ENCODE measurements at regions not wholly inside any gene's neighbourhood (a gene's known extent, or its start where the extent isn't known, plus 50 kb on each side); places are given as distances from the start of the nearest gene placed in this dataset.

DNA sequence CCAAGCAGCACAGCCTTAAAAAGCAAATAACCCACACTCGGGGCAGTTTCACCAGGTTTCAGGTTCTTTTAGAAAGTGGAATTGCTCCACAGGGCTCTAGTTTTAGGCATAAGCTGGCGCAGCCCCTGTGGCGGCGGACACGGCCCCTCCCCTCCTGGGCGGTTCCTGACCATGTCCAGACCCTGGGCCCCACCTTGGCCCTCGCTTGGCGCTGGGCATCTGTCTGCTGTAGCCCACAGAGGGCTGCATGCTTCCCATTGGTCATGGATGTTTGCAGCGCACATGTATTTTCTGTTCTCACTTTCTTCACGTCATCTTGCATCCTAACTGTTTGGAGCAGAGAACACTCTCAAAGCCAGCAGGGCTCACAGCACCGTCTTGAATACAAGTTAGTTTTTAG is 244.3 kb downstream of the BRD1 start:
- Histone ChIP-seq H3K4me3 (ENCODE audit: control extremely low read depth in 1 of 5, extremely low read depth in 1 of 5, insufficient read depth in 1 of 5, low read depth in 2 of 5, low read length in 4 of 5) (no peak overlapping the region), H3K79me2 (ENCODE audit: control insufficient read depth, insufficient read depth, low read length) (peaks cover 50% of the 10 kb centered on the region), H3K4me2 (replicated peaks; ENCODE audit: low read depth, low read length, poor library complexity, severe bottlenecking) (no peak overlapping the region), H3K27me3 (replicated peaks in 1 of 4; ENCODE audit: control extremely low read depth in 1 of 4, control insufficient read depth in 3 of 4, insufficient read depth in 4 of 4, low read length in 3 of 4) (no peaks in the 10 kb centered on the region), H3K9me3 (ENCODE audit: control extremely low read depth in 1 of 3, control insufficient read depth in 2 of 3, insufficient read depth in 1 of 3, low read length in 2 of 3) (peaks cover 0 to 20% (median 10%) of the 10 kb centered on the region in 3 donors), H3K36me3 (replicated peaks in 1 of 2; ENCODE audit: control extremely low read depth in 1 of 2, control insufficient read depth in 1 of 2, extremely low read depth in 1 of 2, insufficient read depth in 2 of 2, low read length in 1 of 2) (peaks cover 0 to 9% of the 10 kb centered on the region in 2 experiments), H3K27ac (ENCODE audit: low read length in 2 of 2) (no peak overlapping the region), H3K4me1 (ENCODE audit: control insufficient read depth in 2 of 2, insufficient read depth in 2 of 2, low read length in 2 of 2) (no peaks in the 10 kb centered on the region), H2AFZ (ENCODE audit: insufficient read depth, low read depth, low read length, poor library complexity, severe bottlenecking) (no peak overlapping the region), H3K9ac (ENCODE audit: low read length) (no peak overlapping the region), H4K20me1 (ENCODE audit: control insufficient read depth, insufficient read depth, low read length, poor library complexity, severe bottlenecking) (peaks cover 45% of the 10 kb centered on the region)
- WGBS (ENCODE audit: insufficient coverage), result 87% methylated on average over 11 of the region's 11 CpGs
- TF ChIP-seq EZH2 (IDR thresholded peaks at IDR 0.05; ENCODE audit: borderline replicate concordance, insufficient read depth, low read depth, low read length, poor library complexity, severe bottlenecking), result no peak
- TF ChIP-seq, protein P1, sequence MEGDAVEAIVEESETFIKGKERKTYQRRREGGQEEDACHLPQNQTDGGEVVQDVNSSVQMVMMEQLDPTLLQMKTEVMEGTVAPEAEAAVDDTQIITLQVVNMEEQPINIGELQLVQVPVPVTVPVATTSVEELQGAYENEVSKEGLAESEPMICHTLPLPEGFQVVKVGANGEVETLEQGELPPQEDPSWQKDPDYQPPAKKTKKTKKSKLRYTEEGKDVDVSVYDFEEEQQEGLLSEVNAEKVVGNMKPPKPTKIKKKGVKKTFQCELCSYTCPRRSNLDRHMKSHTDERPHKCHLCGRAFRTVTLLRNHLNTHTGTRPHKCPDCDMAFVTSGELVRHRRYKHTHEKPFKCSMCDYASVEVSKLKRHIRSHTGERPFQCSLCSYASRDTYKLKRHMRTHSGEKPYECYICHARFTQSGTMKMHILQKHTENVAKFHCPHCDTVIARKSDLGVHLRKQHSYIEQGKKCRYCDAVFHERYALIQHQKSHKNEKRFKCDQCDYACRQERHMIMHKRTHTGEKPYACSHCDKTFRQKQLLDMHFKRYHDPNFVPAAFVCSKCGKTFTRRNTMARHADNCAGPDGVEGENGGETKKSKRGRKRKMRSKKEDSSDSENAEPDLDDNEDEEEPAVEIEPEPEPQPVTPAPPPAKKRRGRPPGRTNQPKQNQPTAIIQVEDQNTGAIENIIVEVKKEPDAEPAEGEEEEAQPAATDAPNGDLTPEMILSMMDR (IDR thresholded peaks at IDR 0.05), result no peak
- CTCF ChIA-PET, result no interaction called here
- intact Hi-C loops (cut with micrococcal nuclease), result no loop called here
- Mint-ChIP-seq H3K4me3 (no peak overlapping the region), H3K27ac (no peak overlapping the region), H3K27me3 (no peaks in the 10 kb centered on the region), H3K9me3 (ENCODE audit: insufficient read depth) (no peaks in the 10 kb centered on the region), H3K4me1 (peaks cover 5% of the 10 kb centered on the region)
- ATAC-seq (ENCODE audit: low read depth) (no peak), DNase-seq (no peak)
- POLR2A ChIA-PET, result no interaction called here

DNA sequence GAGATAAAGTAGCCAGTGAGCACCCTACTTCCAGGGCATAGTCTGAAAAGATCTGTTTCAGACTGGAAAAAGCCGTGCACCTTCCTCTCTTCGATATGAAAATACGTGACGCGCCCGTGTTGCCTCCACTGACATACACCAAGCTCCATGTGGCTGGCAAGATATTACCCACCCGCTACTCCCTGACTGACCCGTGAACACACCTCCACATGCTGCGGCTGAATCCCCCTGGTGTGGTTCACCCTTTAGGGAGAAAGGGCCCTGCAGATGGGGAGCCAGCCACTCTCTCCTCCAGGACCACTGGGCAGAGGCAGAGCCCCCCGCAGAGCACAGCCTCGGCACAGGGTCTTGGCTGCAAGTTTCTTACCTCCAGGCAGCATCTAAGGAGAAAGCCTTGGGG is 245.0 kb downstream of the BRD1 start:
- ChIA-PET CTCF (no interaction called here), POLR2A (no interaction called here)
- peaks cover 0 to 20% (median 10%) of the 10 kb centered on the region in 3 donors for H3K9me3 ChIP-seq (ENCODE audit: control extremely low read depth in 1 of 3, control insufficient read depth in 2 of 3, insufficient read depth in 1 of 3, low read length in 2 of 3)
- peaks cover 50% of the 10 kb centered on the region for H3K79me2 ChIP-seq (ENCODE audit: control insufficient read depth, insufficient read depth, low read length)
- DNase-seq, result no peak
- Mint-ChIP-seq H3K4me1 (peaks cover 5% of the 10 kb centered on the region), H3K27me3 (no peaks in the 10 kb centered on the region), H3K4me3 (no peak overlapping the region), H3K9me3 (ENCODE audit: insufficient read depth) (no peaks in the 10 kb centered on the region), H3K27ac (no peak overlapping the region)
- H3K36me3 ChIP-seq (replicated peaks in 1 of 2; ENCODE audit: control extremely low read depth in 1 of 2, control insufficient read depth in 1 of 2, extremely low read depth in 1 of 2, insufficient read depth in 2 of 2, low read length in 1 of 2), result peaks cover 0 to 9% of the 10 kb centered on the region in 2 experiments
- no peak overlapping the region for H3K9ac ChIP-seq (ENCODE audit: low read length)
- no peak overlapping the region for H3K27ac ChIP-seq (ENCODE audit: low read length in 2 of 2)
- peaks cover 50% of the 10 kb centered on the region for H4K20me1 ChIP-seq (ENCODE audit: control insufficient read depth, insufficient read depth, low read length, poor library complexity, severe bottlenecking)
- ATAC-seq (ENCODE audit: low read depth), result no peak
- H3K4me1 ChIP-seq (ENCODE audit: control insufficient read depth in 2 of 2, insufficient read depth in 2 of 2, low read length in 2 of 2), result no peaks in the 10 kb centered on the region
- no peak overlapping the region for H3K4me2 ChIP-seq (replicated peaks; ENCODE audit: low read depth, low read length, poor library complexity, severe bottlenecking)
- intact Hi-C loops (cut with micrococcal nuclease), result no loop called here
- 100% methylated on average over 10 of the region's 11 CpGs for WGBS (ENCODE audit: insufficient coverage)
- no peaks in the 10 kb centered on the region for H3K27me3 ChIP-seq (replicated peaks in 1 of 4; ENCODE audit: control extremely low read depth in 1 of 4, control insufficient read depth in 3 of 4, insufficient read depth in 4 of 4, low read length in 3 of 4)
- H2AFZ ChIP-seq (ENCODE audit: insufficient read depth, low read depth, low read length, poor library complexity, severe bottlenecking), result no peak overlapping the region
- TF ChIP-seq, protein P1 (IDR thresholded peaks at IDR 0.05), result no peak
- no peak for TF ChIP-seq EZH2 (IDR thresholded peaks at IDR 0.05; ENCODE audit: borderline replicate concordance, insufficient read depth, low read depth, low read length, poor library complexity, severe bottlenecking)
- no peak overlapping the region for H3K4me3 ChIP-seq (ENCODE audit: control extremely low read depth in 1 of 5, extremely low read depth in 1 of 5, insufficient read depth in 1 of 5, low read depth in 2 of 5, low read length in 4 of 5)
